IMR-90 (cell line): ENCODE measurements at regions not wholly inside any gene's neighbourhood (a gene's known extent, or its start where the extent isn't known, plus 50 kb on each side); places are given as distances from the start of the nearest gene placed in this dataset.

ENCODE experiments used
- ATAC-seq: fragments of 200-7000 bp; cut with Tn5 transposase; 2 replicates; pipeline ENCODE4 v1.9.1; 2020; ENCODE audit warnings: low read depth, mild to moderate bottlenecking, moderate library complexity
- BruUV-seq: library from RNA; stranded (reverse); fragments of 400-500 nt; replicated peaks from 2 replicates; lab custom pipeline; 2021; lab: Mats Ljungman, UMichigan
- CTCF ChIA-PET: fragments of 300-600 bp; formaldehyde crosslinking; extraction: SDS; loops from one replicate; lab custom pipeline; 2021; ENCODE audit warnings: antibody characterized with exemption; lab: Yijun Ruan, JAX
- POLR2A ChIA-PET: fragments of 300-600 bp; sonication (Branson Sonifier 250); formaldehyde crosslinking; loops from one replicate; lab custom pipeline; 2022; ENCODE audit warnings: antibody characterized with exemption; ENCODE audit not compliant: unreplicated experiment; lab: Charles Lee
- DNase-seq: peaks from one replicate; pipeline ENCODE4 v3.0.0; 2013
- H2AFZ ChIP-seq: replicated peaks from 2 replicates; pipeline ENCODE3; 2013; ENCODE audit warnings: low read length, mild to moderate bottlenecking; ENCODE audit not compliant: poor library complexity
- H2AK5ac ChIP-seq: 2 replicates; pipeline ENCODE4 v1.6.1; 2013; ENCODE audit warnings: low read depth, low read length, inconsistent platforms
- H2AK9ac ChIP-seq: replicated peaks from 2 replicates; pipeline ENCODE3; 2013; ENCODE audit warnings: mild to moderate bottlenecking, low read depth, low read length, moderate library complexity; ENCODE audit not compliant: poor library complexity
- H2BK120ac ChIP-seq: 2 replicates; pipeline ENCODE4 v1.6.1; 2013; ENCODE audit warnings: low read depth, low read length, inconsistent platforms
- H2BK15ac ChIP-seq: 3 replicates; pipeline ENCODE4 v1.6.1; 2013; ENCODE audit warnings: low read depth, low read length, inconsistent platforms
- H2BK20ac ChIP-seq: 2 replicates; pipeline ENCODE4 v1.6.1; 2013; ENCODE audit warnings: low read depth, mild to moderate bottlenecking, inconsistent platforms, low read length, moderate library complexity
- H2BK5ac ChIP-seq: 2 replicates; pipeline ENCODE4 v1.6.1; 2013; ENCODE audit warnings: mild to moderate bottlenecking, low read depth, low read length, inconsistent platforms; ENCODE audit not compliant: poor library complexity, severe bottlenecking
- H3K14ac ChIP-seq: replicated peaks from 2 replicates; pipeline ENCODE4 v1.6.1; 2013; ENCODE audit warnings: low read depth, low read length, inconsistent platforms
- H3K18ac ChIP-seq: 2 replicates; pipeline ENCODE4 v1.6.1; 2013; ENCODE audit warnings: low read depth, low read length, control low read depth
- H3K23ac ChIP-seq: 2 replicates; pipeline ENCODE4 v1.6.1; 2013; ENCODE audit warnings: low read depth, low read length, inconsistent platforms
- H3K27ac ChIP-seq: 2 replicates; pipeline ENCODE4 v1.5.1; 2013; ENCODE audit warnings: mild to moderate bottlenecking, control low read depth, low read length; ENCODE audit not compliant: insufficient read depth
- H3K27me3 ChIP-seq: 2 replicates; pipeline ENCODE4 v1.6.1; 2013; ENCODE audit warnings: low read length; ENCODE audit not compliant: control insufficient read depth, insufficient read depth
- H3K36me3 ChIP-seq: 2 replicates; pipeline ENCODE4 v1.6.1; 2013; ENCODE audit warnings: low read length, mixed read lengths; ENCODE audit not compliant: control insufficient read depth, insufficient read depth
- H3K4ac ChIP-seq: 2 replicates; pipeline ENCODE4 v1.6.1; 2013; ENCODE audit warnings: low read depth, low read length, inconsistent platforms
- H3K4me1 ChIP-seq: 2 replicates; pipeline ENCODE4 v1.6.1; 2013; ENCODE audit warnings: low read length, mixed read lengths; ENCODE audit not compliant: control insufficient read depth, insufficient read depth
- H3K4me2 ChIP-seq: 2 replicates; pipeline ENCODE4 v1.6.1; 2013; ENCODE audit warnings: low read depth, mild to moderate bottlenecking, control low read depth, low read length, moderate library complexity
- H3K4me3 ChIP-seq: 2 replicates; pipeline ENCODE4 v1.5.1; 2013; ENCODE audit warnings: low read depth, mild to moderate bottlenecking, control low read depth, low read length, moderate library complexity; ENCODE audit not compliant: insufficient read depth
- H3K56ac ChIP-seq: 2 replicates; pipeline ENCODE4 v1.6.1; 2013; ENCODE audit warnings: low read length, inconsistent platforms; ENCODE audit not compliant: insufficient read depth; ENCODE audit errors: extremely low read depth
- H3K79me1 ChIP-seq, 2 experiments: 2 replicates each; pipeline ENCODE4 v1.6.1; 2013; ENCODE audit warnings: low read length in 2 of 2, inconsistent platforms in 1 of 2, low read depth in 1 of 2
- H3K9ac ChIP-seq: 2 replicates; pipeline ENCODE4 v1.6.1; 2013; ENCODE audit warnings: low read depth, low read length, control low read depth
- H3K9me1 ChIP-seq: 2 replicates; pipeline ENCODE4 v1.6.1; 2013; ENCODE audit warnings: low read length, inconsistent platforms; ENCODE audit not compliant: insufficient read depth
- H3K9me3 ChIP-seq: 2 replicates; pipeline ENCODE4 v1.6.1; 2013; ENCODE audit warnings: low read length; ENCODE audit not compliant: control insufficient read depth, insufficient read depth
- H4K20me1 ChIP-seq: 2 replicates; pipeline ENCODE4 v1.6.1; 2013; ENCODE audit warnings: low read length, inconsistent platforms; ENCODE audit not compliant: insufficient read depth
- H4K5ac ChIP-seq: 2 replicates; pipeline ENCODE4 v1.6.1; 2013; ENCODE audit warnings: mild to moderate bottlenecking, low read depth, low read length, control low read depth
- H4K8ac ChIP-seq, 2 experiments: 2 replicates each; pipeline ENCODE4 v1.6.1; 2013; ENCODE audit warnings: low read depth in 2 of 2, low read length in 2 of 2, control low read depth in 1 of 2, inconsistent platforms in 1 of 2
- H4K91ac ChIP-seq: 2 replicates; pipeline ENCODE4 v1.6.1; 2013; ENCODE audit warnings: low read depth, low read length, inconsistent platforms; ENCODE audit not compliant: insufficient read depth
- BHLHE40 ChIP-seq: fragments of 150-350 bp; IDR thresholded peaks from 2 replicates; pipeline ENCODE4 v1.6.1; 2016; ENCODE audit warnings: mild to moderate bottlenecking, low read depth, low read length
- CEBPB ChIP-seq: IDR thresholded peaks from 2 replicates; pipeline ENCODE4 v1.6.1; 2012; ENCODE audit warnings: low read depth, low read length, improper control_type of control experiment
- CHD1 ChIP-seq: IDR thresholded peaks from 2 replicates; pipeline ENCODE4 v1.6.1; 2012; ENCODE audit warnings: low read depth, low read length, improper control_type of control experiment
- CTCF ChIP-seq: conservative IDR thresholded peaks from 2 replicates; pipeline ENCODE4 v1.5.1; 2012; ENCODE audit warnings: mild to moderate bottlenecking, low read depth, low read length, improper control_type of control experiment
- FOS ChIP-seq: fragments of 150-350 bp; IDR thresholded peaks from 2 replicates; pipeline ENCODE4 v1.6.1; 2016; ENCODE audit warnings: low read depth, low read length
- MAFK ChIP-seq: IDR thresholded peaks from 2 replicates; pipeline ENCODE4 v1.6.1; 2012; ENCODE audit warnings: low read depth, low read length, improper control_type of control experiment
- MAZ ChIP-seq: IDR thresholded peaks from 2 replicates; pipeline ENCODE4 v1.6.1; 2012; ENCODE audit warnings: low read depth, mild to moderate bottlenecking, low read length, improper control_type of control experiment, moderate library complexity, borderline replicate concordance
- RAD21 ChIP-seq: IDR thresholded peaks from 2 replicates; pipeline ENCODE4 v1.6.1; 2012; ENCODE audit warnings: low read length, improper control_type of control experiment
- RCOR1 ChIP-seq: IDR thresholded peaks from 2 replicates; pipeline ENCODE4 v1.6.1; 2012; ENCODE audit warnings: mild to moderate bottlenecking, low read length, improper control_type of control experiment; ENCODE audit not compliant: insufficient replicate concordance
- RFX5 ChIP-seq: IDR thresholded peaks from 2 replicates; pipeline ENCODE4 v1.8.0; 2012; ENCODE audit warnings: low read depth, mild to moderate bottlenecking, low read length, moderate library complexity
- WGBS, 2 experiments: methylation state at CpG; one replicate each; pipeline versions ENCODE4 v1.1.5 to v1.1.7; 2013; ENCODE audit warnings: missing lambda C conversion rate in 2 of 2; ENCODE audit not compliant: insufficient read length in 1 of 2; ENCODE audit errors: extremely low coverage in 2 of 2; 5-methylcytosine and 5-hydroxymethylcytosine counted together
- dilution Hi-C: fragments of 300-500 bp; cut with HindIII; formaldehyde crosslinking; loops from one replicate; pipeline ENCODE4 v1.14.3; 2018; ENCODE audit warnings: low sequenced_read_pairs; ENCODE audit not compliant: unreplicated experiment
- in situ Hi-C: fragments of 300-500 bp; cut with MboI; formaldehyde crosslinking; loops from 3 replicates; pipeline ENCODE4 v1.14.3; 2019; ENCODE audit warnings: low sequenced_read_pairs, inconsistent platforms, mixed read lengths
- intact Hi-C: fragments of 100-400 bp; cut with micrococcal nuclease; formaldehyde crosslinking; loops from 2 replicates; pipeline ENCODE4 v1.10.0; 2022

GRCh38 chr5:4579679-4580078, 560.5 kb upstream of the ADAMTS16 start:
- Histone ChIP-seq H3K9me1 (no peaks in the 10 kb centered on the region), H2BK5ac (no peak overlapping the region), H2BK120ac (no peak overlapping the region), H3K56ac (no peak overlapping the region), H3K9me3 (peaks cover 21% of the 10 kb centered on the region), H4K5ac (no peak overlapping the region), H2BK15ac (no peak overlapping the region), H2AK9ac (no peak overlapping the region), H3K36me3 (no peaks in the 10 kb centered on the region), H3K4me2 (no peak overlapping the region), H2AK5ac (no peak overlapping the region), H4K20me1 (no peaks in the 10 kb centered on the region), H4K8ac (no peak overlapping the region), H3K79me1 (no peaks in the 10 kb centered on the region), H3K18ac (no peak overlapping the region), H2BK20ac (no peak overlapping the region), H3K27ac (no peak overlapping the region), H4K91ac (no peak overlapping the region), H2AFZ (no peak overlapping the region), H3K9ac (no peak overlapping the region), H3K27me3 (no peaks in the 10 kb centered on the region), H3K23ac (no peak overlapping the region), H3K14ac (no peak overlapping the region), H3K4me1 (no peaks in the 10 kb centered on the region), H3K4me3 (no peak overlapping the region), H3K4ac (no peak overlapping the region)
- intact Hi-C loops: no loop called here
- TF ChIP-seq CEBPB (no peak), BHLHE40 (no peak), MAFK (no peak), RAD21 (no peak), CTCF (no peak), RCOR1 (no peak), MAZ (no peak), CHD1 (no peak), FOS (no peak), RFX5 (no peak)
- in situ Hi-C loops: no loop called here
- CTCF ChIA-PET: no interaction called here
- ATAC-seq (no peak), DNase-seq (no peak)
- WGBS, 2 experiments: no CpG with 5 or more reads among the region's 7 CpGs
- POLR2A ChIA-PET: no interaction called here
- dilution Hi-C loops: no loop called here
- no TSS peak for BruUV-seq
